HFFc6 (cell line): ENCODE measurements at regions not wholly inside any gene's neighbourhood (a gene's known extent, or its start where the extent isn't known, plus 50 kb on each side); places are given as distances from the start of the nearest gene placed in this dataset.

ENCODE experiments used
- DNase-seq: peaks from one replicate; pipeline ENCODE4 v3.0.0-alpha.2; 2018
- H3K27ac Mint-ChIP-seq: 2 replicates; pipeline ENCODE4 v1.8.0; 2020; ENCODE audit warnings: mild to moderate bottlenecking, mixed read lengths
- H3K27me3 Mint-ChIP-seq: 2 replicates; pipeline ENCODE4 v1.8.0; 2021; ENCODE audit warnings: mild to moderate bottlenecking, moderate library complexity, mixed read lengths; ENCODE audit not compliant: insufficient read depth
- H3K36me3 Mint-ChIP-seq: 2 replicates; pipeline ENCODE4 v1.8.0; 2021; ENCODE audit warnings: low read depth, mixed read lengths
- H3K4me1 Mint-ChIP-seq: 2 replicates; pipeline ENCODE4 v1.8.0; 2020; ENCODE audit warnings: low read depth, mixed read lengths
- H3K4me3 Mint-ChIP-seq: 2 replicates; pipeline ENCODE4 v1.8.0; 2020; ENCODE audit warnings: mild to moderate bottlenecking, moderate library complexity, mixed read lengths
- H3K9me3 Mint-ChIP-seq: 2 replicates; pipeline ENCODE4 v1.8.0; 2020; ENCODE audit warnings: mild to moderate bottlenecking, mixed read lengths
- CTCF ChIP-seq: fragments of 200-600 bp; sonication (generic); IDR thresholded peaks from 2 replicates; pipeline ENCODE4 v1.5.0; 2021; ENCODE audit warnings: antibody characterized with exemption, mild to moderate bottlenecking

GRCh38 chr7:68511281-68511680 lies 1087.0 kb upstream of the AUTS2 start:
- H3K4me1 Mint-ChIP-seq, result no peaks in the 10 kb centered on the region
- H3K27me3 Mint-ChIP-seq, result no peaks in the 10 kb centered on the region
- no peak overlapping the region for H3K27ac Mint-ChIP-seq
- no peak for DNase-seq
- H3K9me3 Mint-ChIP-seq, result peaks cover 31% of the 10 kb centered on the region
- no peak overlapping the region for H3K4me3 Mint-ChIP-seq
- no peaks in the 10 kb centered on the region for H3K36me3 Mint-ChIP-seq
- TF ChIP-seq CTCF, result no peak

GRCh38 chr7:68512466-68512865 lies 1085.8 kb upstream of the AUTS2 start:
- H3K4me1 Mint-ChIP-seq, result no peaks in the 10 kb centered on the region
- H3K27ac Mint-ChIP-seq, result no peak overlapping the region
- H3K36me3 Mint-ChIP-seq, result no peaks in the 10 kb centered on the region
- no peak for DNase-seq
- no peaks in the 10 kb centered on the region for H3K27me3 Mint-ChIP-seq
- no peak overlapping the region for H3K4me3 Mint-ChIP-seq
- TF ChIP-seq CTCF, result no peak
- H3K9me3 Mint-ChIP-seq, result peaks cover 31% of the 10 kb centered on the region

GRCh38 chr7:68518060-68518459 lies 1080.2 kb upstream of the AUTS2 start:
- Mint-ChIP-seq H3K36me3 (no peaks in the 10 kb centered on the region; the same call in 1 of the 2 replicates), H3K4me3 (no peak overlapping the region), H3K27me3 (no peaks in the 10 kb centered on the region), H3K4me1 (no peaks in the 10 kb centered on the region), H3K9me3 (peaks cover 33% of the 10 kb centered on the region; the same call in 1 of the 2 replicates), H3K27ac (no peak overlapping the region)
- DNase-seq, result no peak
- no peak for TF ChIP-seq CTCF

- TF ChIP-seq CTCF, result no peak
- Mint-ChIP-seq H3K27me3 (no peaks in the 10 kb centered on the region), H3K36me3 (no peaks in the 10 kb centered on the region; the same call in 1 of the 2 replicates), H3K4me3 (no peak overlapping the region), H3K27ac (no peak overlapping the region), H3K9me3 (peaks cover 43% of the 10 kb centered on the region), H3K4me1 (no peaks in the 10 kb centered on the region)
- DNase-seq, result no peak
Observed at GRCh38 chr7:68524126-68524525, 1074.1 kb upstream of the AUTS2 start.

GRCh38 chr7:68529221-68529620 lies 1069.1 kb upstream of the AUTS2 start:
- no peak for DNase-seq
- H3K4me3 Mint-ChIP-seq, result no peak overlapping the region
- no peaks in the 10 kb centered on the region for H3K4me1 Mint-ChIP-seq
- no peak overlapping the region for H3K27ac Mint-ChIP-seq
- H3K9me3 Mint-ChIP-seq, result peaks cover 24% of the 10 kb centered on the region
- no peaks in the 10 kb centered on the region; the same call in 1 of the 2 replicates for H3K27me3 Mint-ChIP-seq
- no peaks in the 10 kb centered on the region for H3K36me3 Mint-ChIP-seq
- TF ChIP-seq CTCF, result no peak

- Mint-ChIP-seq H3K36me3 (no peaks in the 10 kb centered on the region), H3K4me1 (no peaks in the 10 kb centered on the region), H3K27me3 (no peaks in the 10 kb centered on the region; the same call in 1 of the 2 replicates), H3K4me3 (no peak overlapping the region), H3K9me3 (peaks cover 5% of the 10 kb centered on the region; the same call in 1 of the 2 replicates), H3K27ac (no peak overlapping the region)
- no peak for TF ChIP-seq CTCF
- DNase-seq, result no peak
Observed at GRCh38 chr7:68535266-68535665, 1063.0 kb upstream of the AUTS2 start.
